Ovary (tissue), 3 donors: ENCODE measurements at regions not wholly inside any gene's neighbourhood (a gene's known extent, or its start where the extent isn't known, plus 50 kb on each side); places are given as distances from the start of the nearest gene placed in this dataset.

ENCODE experiments used
- EP300 ChIP-seq: sonication (generic); formaldehyde crosslinking; IDR thresholded peaks from one replicate; pipeline ENCODE4 v1.6.1; 2017; ENCODE audit warnings: antibody characterized with exemption
- POLR2A ChIP-seq: fragments of 450-650 bp; IDR thresholded peaks from one replicate; pipeline ENCODE4 v1.6.1; 2017; ENCODE audit warnings: antibody characterized with exemption, mild to moderate bottlenecking, moderate library complexity
- TF ChIP-seq, protein P1 (sequence below), 3 donors: fragments of 450-650 bp in 2 of 3; fragments of 200-600 bp in 1 of 3; IDR thresholded peaks; one replicate each; pipeline versions ENCODE4 v1.5.1 to v1.8.0; 2016 to 2022; ENCODE audit warnings: antibody characterized with exemption in 3 of 3, mild to moderate bottlenecking in 1 of 3
- donor health status: DM: no; HTN: no; CAD: no.

DNA sequence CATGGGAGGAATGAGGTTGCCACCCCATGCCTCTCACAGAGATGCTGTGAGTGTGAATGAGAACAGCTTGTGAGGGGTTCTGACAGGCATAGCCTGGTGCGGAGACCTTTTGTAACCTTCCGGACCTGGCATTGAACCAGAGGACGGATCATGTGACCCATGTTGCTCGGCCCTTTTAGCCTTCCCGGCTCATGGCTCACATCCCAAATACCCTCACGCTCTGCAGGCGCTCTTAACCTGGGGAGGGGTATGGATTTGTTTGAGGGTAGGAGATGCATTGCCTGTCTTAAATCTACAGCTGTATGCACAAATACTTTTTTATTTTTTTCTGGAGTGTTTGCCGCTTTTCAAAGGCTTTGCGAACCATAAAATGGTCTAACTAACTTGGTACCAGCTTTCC, 102.4 kb upstream of the CRHR1 start:
- TF ChIP-seq, protein P1, sequence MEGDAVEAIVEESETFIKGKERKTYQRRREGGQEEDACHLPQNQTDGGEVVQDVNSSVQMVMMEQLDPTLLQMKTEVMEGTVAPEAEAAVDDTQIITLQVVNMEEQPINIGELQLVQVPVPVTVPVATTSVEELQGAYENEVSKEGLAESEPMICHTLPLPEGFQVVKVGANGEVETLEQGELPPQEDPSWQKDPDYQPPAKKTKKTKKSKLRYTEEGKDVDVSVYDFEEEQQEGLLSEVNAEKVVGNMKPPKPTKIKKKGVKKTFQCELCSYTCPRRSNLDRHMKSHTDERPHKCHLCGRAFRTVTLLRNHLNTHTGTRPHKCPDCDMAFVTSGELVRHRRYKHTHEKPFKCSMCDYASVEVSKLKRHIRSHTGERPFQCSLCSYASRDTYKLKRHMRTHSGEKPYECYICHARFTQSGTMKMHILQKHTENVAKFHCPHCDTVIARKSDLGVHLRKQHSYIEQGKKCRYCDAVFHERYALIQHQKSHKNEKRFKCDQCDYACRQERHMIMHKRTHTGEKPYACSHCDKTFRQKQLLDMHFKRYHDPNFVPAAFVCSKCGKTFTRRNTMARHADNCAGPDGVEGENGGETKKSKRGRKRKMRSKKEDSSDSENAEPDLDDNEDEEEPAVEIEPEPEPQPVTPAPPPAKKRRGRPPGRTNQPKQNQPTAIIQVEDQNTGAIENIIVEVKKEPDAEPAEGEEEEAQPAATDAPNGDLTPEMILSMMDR (IDR thresholded peaks at IDR 0.05): no peak
- TF ChIP-seq EP300 (no peak), POLR2A (no peak)
